Psoas muscle (tissue), 7 donors: ENCODE measurements at regions not wholly inside any gene's neighbourhood (a gene's known extent, or its start where the extent isn't known, plus 50 kb on each side); places are given as distances from the start of the nearest gene placed in this dataset.

Experiments used
- ATAC-seq, 4 donors: fragments of 200-7000 bp; cut with Tn5 transposase; one replicate each; pipeline ENCODE4 v1.9.1; 2020; ENCODE audit warnings: moderate library complexity in 3 of 4, mild to moderate bottlenecking in 2 of 4
- DNase-seq, 2 donors: peaks; one replicate each; pipeline ENCODE4 v3.0.0-alpha.2; 2020
- H3K27ac ChIP-seq: fragments of 200-600 bp; one replicate; pipeline ENCODE4 v1.8.0; 2022
- H3K27me3 ChIP-seq, 3 donors: fragments of 200-600 bp in 1 of 3; one replicate each; pipeline versions ENCODE4 v1.6.1 to v1.8.0; 2013 to 2022; ENCODE audit warnings: low read length in 2 of 3, mild to moderate bottlenecking in 2 of 3, moderate library complexity in 1 of 3; ENCODE audit not compliant: insufficient read depth in 3 of 3
- H3K36me3 ChIP-seq, 2 donors: fragments of 200-600 bp in 1 of 2; one replicate each; pipeline versions ENCODE4 v1.6.1 to v1.8.0; 2013 to 2022; ENCODE audit warnings: low read depth in 1 of 2, mild to moderate bottlenecking in 1 of 2, moderate library complexity in 1 of 2; ENCODE audit not compliant: insufficient read depth in 1 of 2
- H3K4me1 ChIP-seq: fragments of 200-600 bp; one replicate; pipeline ENCODE4 v1.8.0; 2022
- H3K4me3 ChIP-seq: fragments of 200-600 bp; one replicate; pipeline ENCODE4 v1.8.0; 2022; ENCODE audit warnings: mild to moderate bottlenecking
- H3K9me3 ChIP-seq: fragments of 200-600 bp; one replicate; pipeline ENCODE4 v1.8.0; 2022
- WGBS, 3 donors: extraction: QIAGEN DNeasy Blood & Tissue Kit; methylation state at CpG; one replicate each; pipeline versions ENCODE4 v1.1.6 to v1.1.7; 2013; 5-methylcytosine and 5-hydroxymethylcytosine counted together
- intact Hi-C, 2 donors: fragments of 100-400 bp; cut with DNase I; formaldehyde crosslinking; loops; one replicate each; pipeline versions ENCODE4 v1.11.0 to v1.14.2; 2022
- TF ChIP-seq, protein P1 (sequence below): fragments of 200-600 bp; IDR thresholded peaks from one replicate; pipeline ENCODE4 v1.8.0; 2022; ENCODE audit warnings: antibody characterized with exemption
- donor health status: healthy with polysubstance abuse.
- donor health status: DM: no; HTN: no; CAD: no; lungs with moderate emphysema.
- donor health status: Bipolar disorder and iron deficiency.
- donor health status: healthy.
- donor health status: DM: yes; HTN: yes; CAD: no.
- donor health status: DM: no; HTN: no; CAD: no.
- donor health status: DM: yes; HTN: yes; CAD: no.

DNA sequence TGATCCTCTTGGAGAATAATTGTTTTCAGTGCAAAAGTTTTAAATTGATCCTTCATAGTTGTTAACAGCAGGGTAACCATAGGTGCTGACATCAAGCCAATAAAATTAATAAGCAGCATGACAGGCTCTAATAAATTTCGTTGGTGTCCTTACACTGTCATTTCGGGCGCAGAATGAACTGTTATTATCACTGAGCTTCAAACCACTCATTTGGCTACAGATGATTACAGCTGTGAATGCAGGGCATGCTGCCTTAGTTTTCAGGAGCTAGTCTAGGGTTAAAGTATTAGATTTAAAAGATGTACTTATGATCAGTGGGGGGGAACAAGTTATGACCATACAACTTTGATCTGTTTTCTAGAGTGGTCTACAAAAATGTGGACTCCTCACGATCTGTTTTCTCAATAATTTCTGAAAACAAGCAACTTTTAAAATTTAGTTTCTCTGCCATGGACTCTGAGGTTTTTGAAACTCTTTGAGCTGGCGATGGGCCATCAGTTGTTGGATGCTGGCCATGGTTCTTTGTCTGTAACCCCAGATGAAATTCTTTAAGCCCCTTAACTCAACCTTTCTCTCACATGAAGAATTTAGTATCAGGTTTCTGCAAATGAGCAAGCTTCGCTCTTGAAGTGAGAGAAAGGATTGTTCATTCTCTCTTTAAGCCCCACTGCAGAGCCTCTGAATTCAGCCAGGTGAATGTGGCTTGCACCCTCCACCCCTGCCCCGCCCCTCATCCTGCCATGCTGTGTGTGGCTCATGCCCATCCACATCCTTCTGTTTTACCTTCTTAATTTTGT lies 99.1 kb upstream of the MTHFD1L start:
- no peak overlapping the region for H3K27ac ChIP-seq
- H3K4me3 ChIP-seq: no peak overlapping the region
- intact Hi-C loops: no loop called here
- peaks cover 0 to 2% (median 0%) of the 10 kb centered on the region in 3 donors for H3K27me3 ChIP-seq
- WGBS, 3 donors: 40 to 51% (median 44%) methylated on average over 7 of the region's 7 CpGs
- H3K9me3 ChIP-seq: no peaks in the 10 kb centered on the region
- peaks cover 0 to 4% of the 10 kb centered on the region in 2 donors for H3K36me3 ChIP-seq
- TF ChIP-seq, protein P1, sequence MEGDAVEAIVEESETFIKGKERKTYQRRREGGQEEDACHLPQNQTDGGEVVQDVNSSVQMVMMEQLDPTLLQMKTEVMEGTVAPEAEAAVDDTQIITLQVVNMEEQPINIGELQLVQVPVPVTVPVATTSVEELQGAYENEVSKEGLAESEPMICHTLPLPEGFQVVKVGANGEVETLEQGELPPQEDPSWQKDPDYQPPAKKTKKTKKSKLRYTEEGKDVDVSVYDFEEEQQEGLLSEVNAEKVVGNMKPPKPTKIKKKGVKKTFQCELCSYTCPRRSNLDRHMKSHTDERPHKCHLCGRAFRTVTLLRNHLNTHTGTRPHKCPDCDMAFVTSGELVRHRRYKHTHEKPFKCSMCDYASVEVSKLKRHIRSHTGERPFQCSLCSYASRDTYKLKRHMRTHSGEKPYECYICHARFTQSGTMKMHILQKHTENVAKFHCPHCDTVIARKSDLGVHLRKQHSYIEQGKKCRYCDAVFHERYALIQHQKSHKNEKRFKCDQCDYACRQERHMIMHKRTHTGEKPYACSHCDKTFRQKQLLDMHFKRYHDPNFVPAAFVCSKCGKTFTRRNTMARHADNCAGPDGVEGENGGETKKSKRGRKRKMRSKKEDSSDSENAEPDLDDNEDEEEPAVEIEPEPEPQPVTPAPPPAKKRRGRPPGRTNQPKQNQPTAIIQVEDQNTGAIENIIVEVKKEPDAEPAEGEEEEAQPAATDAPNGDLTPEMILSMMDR: no peak
- ATAC-seq (no peak), DNase-seq (peak; percentile 47 to 56)
- H3K4me1 ChIP-seq: peaks cover 3% of the 10 kb centered on the region

DNA sequence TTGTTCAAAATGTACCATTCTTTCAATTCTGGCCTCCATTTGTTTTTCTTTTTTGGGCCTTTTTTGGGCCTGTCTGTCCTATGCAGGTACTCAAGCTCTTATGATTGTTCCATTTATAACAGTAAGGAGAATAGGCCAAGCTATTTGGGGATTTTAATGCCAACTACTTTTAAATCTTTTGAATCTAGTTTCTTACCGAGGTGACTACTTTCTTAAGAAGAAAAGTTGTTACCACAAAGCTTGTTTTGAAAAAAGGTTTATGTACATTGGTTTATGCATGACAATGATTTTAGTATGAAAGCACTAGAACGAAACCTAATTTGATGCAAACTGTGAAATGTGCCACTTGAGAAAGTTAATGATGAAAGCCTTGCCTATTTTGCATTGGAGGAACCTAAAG lies 98.3 kb upstream of the MTHFD1L start:
- WGBS, 3 donors: 44 to 62% (median 50%) methylated on average over 2 of the region's 2 CpGs
- TF ChIP-seq, protein P1: no peak
- no peak overlapping the region for H3K27ac ChIP-seq
- H3K4me1 ChIP-seq: peaks cover 3% of the 10 kb centered on the region
- no peaks in the 10 kb centered on the region for H3K9me3 ChIP-seq
- peaks cover 0 to 4% of the 10 kb centered on the region in 2 donors for H3K36me3 ChIP-seq
- peaks cover 0 to 2% (median 0%) of the 10 kb centered on the region in 3 donors for H3K27me3 ChIP-seq
- ATAC-seq (no peak), DNase-seq (no peak)
- intact Hi-C loops: no loop called here
- no peak overlapping the region for H3K4me3 ChIP-seq

DNA sequence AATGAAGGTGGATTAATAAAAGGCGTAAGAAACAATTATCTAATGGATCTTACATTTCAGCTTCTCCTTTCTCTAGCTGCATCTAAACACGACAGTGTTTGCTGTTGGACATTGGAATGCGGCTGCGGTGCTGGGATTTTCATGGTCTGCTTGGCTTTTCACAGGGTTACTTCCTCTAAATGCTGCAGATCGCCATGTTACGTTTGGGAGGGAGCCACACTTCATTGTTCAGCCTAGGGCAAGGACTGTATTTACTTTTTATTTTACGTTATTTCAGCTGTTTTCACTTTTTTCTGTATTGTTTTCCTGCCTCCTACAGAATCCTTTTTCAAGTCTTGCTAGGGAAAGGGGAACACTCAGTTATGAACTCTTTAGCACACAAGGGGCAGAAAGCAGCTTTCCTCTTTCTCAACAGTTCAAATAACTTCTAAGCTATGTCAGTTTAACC lies 97.9 kb upstream of the MTHFD1L start:
- TF ChIP-seq, protein P1: no peak
- no peak for DNase-seq
- peaks cover 0 to 4% of the 10 kb centered on the region in 2 donors for H3K36me3 ChIP-seq
- 28 to 41% (median 30%) methylated on average over 7 of the region's 7 CpGs for WGBS, 3 donors
- H3K27me3 ChIP-seq: peaks cover 0 to 2% (median 0%) of the 10 kb centered on the region in 3 donors
- H3K4me3 ChIP-seq: peak overlapping the region; percentile 11
- intact Hi-C loops: no loop called here
- no peak overlapping the region for H3K27ac ChIP-seq
- no peak for ATAC-seq
- H3K4me1 ChIP-seq: peaks cover 3% of the 10 kb centered on the region
- H3K9me3 ChIP-seq: no peaks in the 10 kb centered on the region

DNA sequence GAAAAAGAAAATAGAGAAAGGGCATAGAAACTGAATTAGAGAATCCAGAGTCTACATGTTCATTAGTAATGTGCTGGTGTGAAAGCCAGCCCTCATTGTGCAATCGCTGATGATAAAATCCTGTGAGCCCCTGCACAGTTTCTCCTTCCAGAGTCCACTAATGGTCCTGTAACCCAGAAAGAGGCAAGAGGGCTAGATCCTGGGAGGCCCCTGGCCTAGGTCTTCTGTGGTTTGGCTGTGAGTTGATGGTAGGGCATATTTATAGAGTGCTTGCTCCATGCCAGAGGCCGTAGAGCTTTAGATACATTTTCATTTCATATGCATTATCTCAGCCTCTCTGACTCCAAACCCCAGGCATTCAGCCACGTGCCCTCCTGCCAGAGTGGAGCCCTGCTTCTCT lies 94.9 kb upstream of the MTHFD1L start:
- Histone ChIP-seq H3K4me3 (no peak overlapping the region), H3K9me3 (peaks cover 5% of the 10 kb centered on the region), H3K27me3 (no peaks in the 10 kb centered on the region), H3K4me1 (peaks cover 3% of the 10 kb centered on the region), H3K36me3 (peaks cover 0 to 4% of the 10 kb centered on the region in 2 donors), H3K27ac (no peak overlapping the region)
- TF ChIP-seq, protein P1: no peak
- DNase-seq: no peak
- ATAC-seq: no peak
- intact Hi-C loops: no loop called here
- 80 to 87% (median 81%) methylated on average over 3 of the region's 3 CpGs for WGBS, 3 donors
